Endothelial cell of umbilical vein (primary cell): ENCODE measurements at regions not wholly inside any gene's neighbourhood (a gene's known extent, or its start where the extent isn't known, plus 50 kb on each side); places are given as distances from the start of the nearest gene placed in this dataset.

ENCODE experiments used
- CTCF ChIP-seq, 2 donors: IDR thresholded peaks; 1 replicate in 1 of 2; 2 replicates in 1 of 2; pipeline ENCODE4 v1.5.1; 2011; ENCODE audit warnings: low read length in 2 of 2, mild to moderate bottlenecking in 2 of 2, moderate library complexity in 2 of 2, control low read depth in 1 of 2, inconsistent platforms in 1 of 2, low read depth in 1 of 2; ENCODE audit not compliant: insufficient read depth in 1 of 2; ENCODE audit errors: extremely low read depth in 1 of 2
- FOS ChIP-seq: IDR thresholded peaks from 2 replicates; pipeline ENCODE4 v1.6.1; 2011; ENCODE audit warnings: mild to moderate bottlenecking, low read length, moderate library complexity, borderline replicate concordance; ENCODE audit not compliant: insufficient read depth
- JUN ChIP-seq: IDR thresholded peaks from 2 replicates; pipeline ENCODE4 v1.6.1; 2011; ENCODE audit warnings: borderline replicate concordance, low read depth; ENCODE audit not compliant: insufficient read length, insufficient read depth
- MAX ChIP-seq: IDR thresholded peaks from 2 replicates; pipeline ENCODE4 v1.6.1; 2011; ENCODE audit not compliant: insufficient read depth, insufficient read length
- MYC ChIP-seq: IDR thresholded peaks from one replicate; pipeline ENCODE4 v1.6.1; 2011; ENCODE audit warnings: mild to moderate bottlenecking, low read depth, low read length
- POLR2A ChIP-seq: IDR thresholded peaks from 2 replicates; pipeline ENCODE4 v1.6.1; 2012; ENCODE audit warnings: low read depth, mild to moderate bottlenecking, control low read depth, low read length
- POLR2AphosphoS5 ChIP-seq: IDR thresholded peaks from 2 replicates; pipeline ENCODE4 v1.6.1; 2012; ENCODE audit warnings: low read depth, mild to moderate bottlenecking, control low read depth, low read length, moderate library complexity; ENCODE audit not compliant: insufficient read depth

GRCh38 chr10:120765226-120765803 is 85.8 kb upstream of the WDR11 start:
- TF ChIP-seq CTCF (IDR thresholded peaks at IDR 0.05; ENCODE audit: extremely low read depth in 1 of 2, insufficient read depth in 1 of 2, low read depth in 1 of 2, low read length in 2 of 2) = no peak
- no peak for TF ChIP-seq POLR2AphosphoS5
- TF ChIP-seq JUN = no peak
- TF ChIP-seq POLR2A = no peak
- no peak for TF ChIP-seq MAX
- TF ChIP-seq MYC = no peak
- TF ChIP-seq FOS = no peak
